Activated naive CD4-positive, alpha-beta T cell treated with anti-CD3 and anti-CD28 coated beads for 36 hours (primary cell): ENCODE measurements at regions not wholly inside any gene's neighbourhood (a gene's known extent, or its start where the extent isn't known, plus 50 kb on each side); places are given as distances from the start of the nearest gene placed in this dataset.
"Not testable (repeated sequence)": the region's sequence is repeated elsewhere in the genome, so short reads cannot be mapped to it uniquely, and the experiment has no call there.

ENCODE experiments used
- CTCF ChIA-PET: fragments of 350-600 bp; sonication (Branson Sonifier 250); formaldehyde crosslinking; loops from one replicate; lab custom pipeline; 2021; ENCODE audit warnings: antibody characterized with exemption; lab: Charles Lee
- DNase-seq: peaks from one replicate; pipeline ENCODE4 v3.0.0-alpha.2; 2020
- H3K27ac Mint-ChIP-seq: one replicate; pipeline ENCODE4 v1.8.0; 2021; ENCODE audit warnings: mild to moderate bottlenecking, mixed read lengths
- H3K27me3 Mint-ChIP-seq: one replicate; pipeline ENCODE4 v1.8.0; 2021; ENCODE audit warnings: low read depth, mixed read lengths
- H3K36me3 Mint-ChIP-seq: one replicate; pipeline ENCODE4 v1.8.0; 2021; ENCODE audit warnings: low read depth, mixed read lengths
- H3K4me1 Mint-ChIP-seq: one replicate; pipeline ENCODE4 v1.8.0; 2021; ENCODE audit warnings: low read depth, mixed read lengths
- H3K4me3 Mint-ChIP-seq: one replicate; pipeline ENCODE4 v1.8.0; 2021; ENCODE audit warnings: mild to moderate bottlenecking, moderate library complexity, mixed read lengths
- H3K9me3 Mint-ChIP-seq: one replicate; pipeline ENCODE4 v1.8.0; 2021; ENCODE audit warnings: mixed read lengths
- intact Hi-C: fragments of 100-400 bp; cut with micrococcal nuclease; formaldehyde crosslinking; loops from one replicate; pipeline ENCODE4 v1.15.1; 2023

GRCh38 chr14:43438056-43438455, 1069.0 kb downstream of the FSCB start:
- intact Hi-C loops: no loop called here
- H3K27ac Mint-ChIP-seq: no peak overlapping the region
- no peak overlapping the region for H3K4me3 Mint-ChIP-seq
- no peak for DNase-seq
- CTCF ChIA-PET: no interaction called here
- no peaks in the 10 kb centered on the region for H3K27me3 Mint-ChIP-seq
- peaks cover 2% of the 10 kb centered on the region for H3K9me3 Mint-ChIP-seq
- H3K4me1 Mint-ChIP-seq: no peaks in the 10 kb centered on the region
- H3K36me3 Mint-ChIP-seq: no peaks in the 10 kb centered on the region

- no peak overlapping the region for H3K4me3 Mint-ChIP-seq
- CTCF ChIA-PET: no interaction called here
- no peak for DNase-seq
- no peaks in the 10 kb centered on the region for H3K27me3 Mint-ChIP-seq
- H3K4me1 Mint-ChIP-seq: no peaks in the 10 kb centered on the region
- intact Hi-C loops: no loop called here
- H3K36me3 Mint-ChIP-seq: no peaks in the 10 kb centered on the region
- no peak overlapping the region for H3K27ac Mint-ChIP-seq
- peaks cover 7% of the 10 kb centered on the region for H3K9me3 Mint-ChIP-seq
These were observed 1088.8 kb downstream of the FSCB start for GRCh38 chr14:43418324-43418723.

GRCh38 chr14:43413084-43413483, 1094.0 kb downstream of the FSCB start:
- peaks cover 6% of the 10 kb centered on the region for H3K9me3 Mint-ChIP-seq
- H3K4me1 Mint-ChIP-seq: no peaks in the 10 kb centered on the region
- H3K27me3 Mint-ChIP-seq: no peaks in the 10 kb centered on the region
- intact Hi-C loops: no loop called here
- no peak overlapping the region for H3K4me3 Mint-ChIP-seq
- H3K27ac Mint-ChIP-seq: no peak overlapping the region
- DNase-seq: no peak
- CTCF ChIA-PET: no interaction called here
- H3K36me3 Mint-ChIP-seq: no peaks in the 10 kb centered on the region

- H3K9me3 Mint-ChIP-seq: peaks cover 6% of the 10 kb centered on the region
- H3K27ac Mint-ChIP-seq: no peak overlapping the region
- no peaks in the 10 kb centered on the region for H3K4me1 Mint-ChIP-seq
- H3K27me3 Mint-ChIP-seq: no peaks in the 10 kb centered on the region
- H3K4me3 Mint-ChIP-seq: no peak overlapping the region
- H3K36me3 Mint-ChIP-seq: no peaks in the 10 kb centered on the region
- intact Hi-C loops: no loop called here
- DNase-seq: no peak
- CTCF ChIA-PET: no interaction called here
These were observed 1095.2 kb downstream of the FSCB start for GRCh38 chr14:43411841-43412240.

- DNase-seq: no peak
- Mint-ChIP-seq H3K4me3 (no peak overlapping the region), H3K27me3 (no peaks in the 10 kb centered on the region), H3K27ac (no peak overlapping the region), H3K4me1 (no peaks in the 10 kb centered on the region), H3K36me3 (no peaks in the 10 kb centered on the region), H3K9me3 (peaks cover 4% of the 10 kb centered on the region)
- intact Hi-C loops: no loop called here
- CTCF ChIA-PET: no interaction called here
These were observed 1096.5 kb downstream of the FSCB start for GRCh38 chr14:43410631-43411030.

DNA sequence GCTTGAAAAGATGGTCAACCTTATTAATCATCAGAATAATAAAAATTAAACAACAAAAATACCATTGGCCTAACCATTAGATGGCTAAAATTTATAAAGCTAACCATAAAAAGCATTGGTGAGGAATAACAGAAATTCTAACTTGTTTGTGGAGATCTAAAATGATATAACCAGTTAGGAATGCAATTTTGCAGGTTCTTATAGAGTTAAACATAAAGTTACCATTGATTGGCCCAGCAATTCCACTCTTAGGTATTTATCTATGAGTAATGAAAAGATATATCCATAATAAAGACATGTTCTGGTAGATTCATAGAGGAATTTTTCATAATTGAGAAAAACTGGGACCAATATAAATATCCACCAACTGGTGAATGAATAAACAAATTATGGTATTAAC, 1098.6 kb downstream of the FSCB start:
- CTCF ChIA-PET: no interaction called here
- Mint-ChIP-seq H3K27ac (no peak overlapping the region), H3K4me3 (no peak overlapping the region), H3K9me3 (peaks cover 6% of the 10 kb centered on the region), H3K27me3 (no peaks in the 10 kb centered on the region), H3K36me3 (no peaks in the 10 kb centered on the region), H3K4me1 (no peaks in the 10 kb centered on the region)
- no peak for DNase-seq
- intact Hi-C loops: no loop called here

DNA sequence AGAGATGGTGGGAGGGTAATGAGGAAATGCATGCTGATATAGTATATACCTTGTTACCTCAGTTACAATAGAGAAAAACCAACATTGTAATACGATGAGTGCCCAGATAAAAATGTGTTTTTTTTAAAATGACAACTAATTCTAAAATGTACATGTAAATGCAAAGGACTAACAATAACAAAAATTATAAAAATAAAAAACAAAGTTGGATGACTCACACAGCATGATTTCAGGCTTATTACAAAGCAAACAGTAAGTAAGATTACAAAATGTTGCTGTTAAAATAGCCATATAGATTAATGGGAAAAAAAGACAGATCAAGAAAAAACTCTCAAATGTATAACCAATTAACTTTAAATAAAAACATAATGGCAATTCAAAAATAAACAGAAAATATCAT, 1099.4 kb downstream of the FSCB start:
- CTCF ChIA-PET: no interaction called here
- no peak overlapping the region for H3K27ac Mint-ChIP-seq
- intact Hi-C loops: no loop called here
- H3K9me3 Mint-ChIP-seq: peaks cover 4% of the 10 kb centered on the region
- no peaks in the 10 kb centered on the region for H3K27me3 Mint-ChIP-seq
- H3K36me3 Mint-ChIP-seq: no peaks in the 10 kb centered on the region
- H3K4me1 Mint-ChIP-seq: no peaks in the 10 kb centered on the region
- no peak for DNase-seq
- no peak overlapping the region for H3K4me3 Mint-ChIP-seq

GRCh38 chr14:43406931-43407330, 1100.2 kb downstream of the FSCB start:
- Mint-ChIP-seq H3K4me1 (no peaks in the 10 kb centered on the region), H3K27ac (no peak overlapping the region), H3K9me3 (peaks cover 4% of the 10 kb centered on the region), H3K27me3 (no peaks in the 10 kb centered on the region), H3K4me3 (no peak overlapping the region), H3K36me3 (no peaks in the 10 kb centered on the region)
- CTCF ChIA-PET: no interaction called here
- intact Hi-C loops: no loop called here
- DNase-seq: no peak

DNA sequence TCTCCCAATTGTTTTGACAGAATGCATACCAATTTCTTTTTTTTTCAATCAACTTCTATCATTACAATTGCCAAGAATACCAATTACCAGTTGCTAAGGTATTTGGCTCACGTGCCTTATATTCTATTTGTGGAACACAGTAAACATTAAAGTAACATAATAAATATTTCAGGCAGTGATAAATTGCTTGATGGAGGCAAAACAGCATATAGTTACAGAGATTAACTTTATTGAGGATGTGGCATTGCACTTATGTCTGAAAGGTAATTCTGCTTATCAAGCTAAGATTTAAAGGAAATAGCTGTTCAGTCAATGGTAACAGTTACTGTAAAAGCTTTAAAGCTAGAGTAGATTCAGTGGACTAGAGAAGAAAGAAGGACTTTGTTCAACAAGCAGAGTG, 1107.8 kb downstream of the FSCB start:
- Mint-ChIP-seq H3K4me1 (no peaks in the 10 kb centered on the region), H3K27ac (no peak overlapping the region), H3K4me3 (no peak overlapping the region), H3K36me3 (no peaks in the 10 kb centered on the region), H3K9me3 (no peaks in the 10 kb centered on the region), H3K27me3 (no peaks in the 10 kb centered on the region)
- intact Hi-C loops: no loop called here
- CTCF ChIA-PET: no interaction called here
- no peak for DNase-seq

DNA sequence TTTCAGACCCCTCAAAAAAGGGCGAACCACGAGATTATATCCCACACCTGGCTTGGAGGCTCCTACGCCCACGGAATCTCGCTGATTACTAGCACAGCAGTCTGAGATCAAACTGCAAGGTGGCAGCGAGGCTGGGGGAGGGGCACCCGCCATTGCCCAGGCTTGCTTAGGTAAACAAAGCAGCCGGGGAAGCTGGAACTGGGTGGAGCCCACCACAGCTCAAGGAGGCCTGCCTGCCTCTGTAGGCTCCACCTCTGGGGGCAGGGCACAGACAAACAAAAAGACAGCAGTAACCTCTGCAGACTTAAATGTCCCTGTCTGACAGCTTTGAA, 1136.6 kb downstream of the FSCB start:
- H3K4me1 Mint-ChIP-seq, DNase-seq, H3K27me3 Mint-ChIP-seq, CTCF ChIA-PET, H3K36me3 Mint-ChIP-seq, H3K27ac Mint-ChIP-seq, H3K4me3 Mint-ChIP-seq, H3K9me3 Mint-ChIP-seq, intact Hi-C loops: not testable (repeated sequence)

GRCh38 chr14:43369710-43370564, 1137.1 kb downstream of the FSCB start:
- H3K4me3 Mint-ChIP-seq: no peak overlapping the region
- no peak for DNase-seq
- no peaks in the 10 kb centered on the region for H3K36me3 Mint-ChIP-seq
- H3K4me1 Mint-ChIP-seq: no peaks in the 10 kb centered on the region
- no peak overlapping the region for H3K27ac Mint-ChIP-seq
- CTCF ChIA-PET: no interaction called here
- H3K27me3 Mint-ChIP-seq: no peaks in the 10 kb centered on the region
- H3K9me3 Mint-ChIP-seq: peaks cover 4% of the 10 kb centered on the region
- intact Hi-C loops: no loop called here

DNA sequence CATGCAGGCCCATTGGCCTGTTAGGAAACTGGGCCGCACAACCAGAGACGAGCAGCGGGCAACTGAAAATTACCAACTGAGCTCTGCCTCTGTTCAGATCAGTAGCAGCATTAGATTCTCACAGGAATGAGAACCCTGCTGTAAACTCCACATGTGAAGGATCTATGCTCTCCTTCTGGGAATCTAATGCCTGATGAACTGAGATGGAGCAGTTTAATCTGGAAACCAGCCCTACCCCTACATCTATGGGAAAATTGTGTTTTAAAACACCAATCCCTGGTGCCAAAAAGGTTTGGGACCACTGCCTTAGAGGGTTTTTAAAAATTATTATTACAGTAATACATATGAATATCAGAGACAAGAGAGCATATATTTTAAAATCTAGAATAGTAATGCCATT, 1144.5 kb downstream of the FSCB start:
- Mint-ChIP-seq H3K4me1 (no peaks in the 10 kb centered on the region), H3K36me3 (no peaks in the 10 kb centered on the region), H3K27me3 (no peaks in the 10 kb centered on the region), H3K27ac (no peak overlapping the region), H3K4me3 (no peak overlapping the region), H3K9me3 (peaks cover 1% of the 10 kb centered on the region)
- DNase-seq: no peak
- CTCF ChIA-PET: no interaction called here
- intact Hi-C loops: no loop called here

GRCh38 chr14:43361751-43362150, 1145.3 kb downstream of the FSCB start:
- no peaks in the 10 kb centered on the region for H3K4me1 Mint-ChIP-seq

More at GRCh38 chr14:43361751-43362150, 1145.3 kb downstream of the FSCB start:
- intact Hi-C loops: no loop called here
- CTCF ChIA-PET: no interaction called here
- no peaks in the 10 kb centered on the region for H3K36me3 Mint-ChIP-seq
- H3K9me3 Mint-ChIP-seq: no peaks in the 10 kb centered on the region
- DNase-seq: no peak
- no peak overlapping the region for H3K4me3 Mint-ChIP-seq
- no peak overlapping the region for H3K27ac Mint-ChIP-seq
- H3K27me3 Mint-ChIP-seq: no peaks in the 10 kb centered on the region
